Fibroblast of lung (primary cell): ENCODE measurements at regions not wholly inside any gene's neighbourhood (a gene's known extent, or its start where the extent isn't known, plus 50 kb on each side); places are given as distances from the start of the nearest gene placed in this dataset.

ENCODE experiments used
- DNase-seq, 2 donors: peaks; one replicate each; pipeline versions ENCODE4 v3.0.0 to v3.0.0-alpha.2; 2010; ENCODE audit warnings: low read depth in 2 of 2
- H2AFZ ChIP-seq: 2 replicates; pipeline ENCODE4 v1.5.1; 2012; ENCODE audit warnings: low read length, control low read depth, inconsistent platforms
- H3K27ac ChIP-seq: 2 replicates; pipeline ENCODE4 v1.5.1; 2011; ENCODE audit warnings: low read length, control low read depth; ENCODE audit not compliant: insufficient read depth
- H3K27me3 ChIP-seq: 2 replicates; pipeline ENCODE4 v1.5.1; 2011; ENCODE audit warnings: mild to moderate bottlenecking, low read length; ENCODE audit not compliant: control insufficient read depth, insufficient read depth
- H3K36me3 ChIP-seq: 2 replicates; pipeline ENCODE4 v1.5.1; 2011; ENCODE audit warnings: low read length; ENCODE audit not compliant: control insufficient read depth, insufficient read depth
- H3K4me1 ChIP-seq: 2 replicates; pipeline ENCODE4 v1.5.1; 2011; ENCODE audit warnings: low read length; ENCODE audit not compliant: control insufficient read depth, insufficient read depth; ENCODE audit errors: extremely low read depth
- H3K4me2 ChIP-seq: 2 replicates; pipeline ENCODE4 v1.5.1; 2011; ENCODE audit warnings: low read length, control low read depth; ENCODE audit not compliant: insufficient read depth; ENCODE audit errors: extremely low read depth
- H3K4me3 ChIP-seq, 4 experiments: fragments of 200-600 bp in 1 of 4; sonication (generic) in 1 of 4; replicated peaks in 1 of 4; 2 replicates each; pipeline ENCODE4 v1.5.1; 2011 to 2016; ENCODE audit warnings: low read length in 4 of 4, low read depth in 3 of 4, mild to moderate bottlenecking in 3 of 4, control low read depth in 2 of 4, inconsistent platforms in 1 of 4, mixed read lengths in 1 of 4; ENCODE audit not compliant: insufficient read depth in 1 of 4; ENCODE audit errors: control extremely low read depth in 1 of 4
- H3K79me2 ChIP-seq: 2 replicates; pipeline ENCODE4 v1.5.1; 2012; ENCODE audit warnings: mild to moderate bottlenecking, low read length, inconsistent platforms; ENCODE audit not compliant: control insufficient read depth, insufficient read depth
- H3K9ac ChIP-seq: 2 replicates; pipeline ENCODE4 v1.5.1; 2011; ENCODE audit warnings: mild to moderate bottlenecking, low read length, control low read depth; ENCODE audit not compliant: insufficient read depth
- H3K9me3 ChIP-seq: 2 replicates; pipeline ENCODE4 v1.5.1; 2012; ENCODE audit warnings: low read depth, low read length; ENCODE audit not compliant: control insufficient read depth, insufficient read depth
- H4K20me1 ChIP-seq: 2 replicates; pipeline ENCODE4 v1.5.1; 2011; ENCODE audit warnings: low read length; ENCODE audit not compliant: control insufficient read depth, insufficient read depth; ENCODE audit errors: extremely low read depth
- CTCF ChIP-seq, 2 donors: IDR thresholded peaks in 1 of 2; conservative IDR thresholded peaks in 1 of 2; 1 replicate in 1 of 2; 2 replicates in 1 of 2; pipeline ENCODE4 v1.5.1; 2011 to 2012; ENCODE audit warnings: low read length in 2 of 2, control low read depth in 1 of 2, inconsistent platforms in 1 of 2, low read depth in 1 of 2, mild to moderate bottlenecking in 1 of 2
- EZH2 ChIP-seq: IDR thresholded peaks from 2 replicates; pipeline ENCODE4 v1.5.1; 2012; ENCODE audit warnings: low read length, control low read depth, mild to moderate bottlenecking; ENCODE audit errors: missing control alignments

- Histone ChIP-seq H3K9me3 (no peaks in the 10 kb centered on the region), H3K4me3 (no peak overlapping the region), H4K20me1 (no peaks in the 10 kb centered on the region), H3K4me2 (no peak overlapping the region), H3K79me2 (no peaks in the 10 kb centered on the region), H3K4me1 (no peaks in the 10 kb centered on the region), H2AFZ (no peak overlapping the region), H3K27me3 (no peaks in the 10 kb centered on the region), H3K36me3 (no peaks in the 10 kb centered on the region), H3K27ac (no peak overlapping the region), H3K9ac (no peak overlapping the region)
- TF ChIP-seq EZH2, result no peak
- no peak for TF ChIP-seq CTCF (conservative IDR thresholded peaks at IDR 0.05 in 1 of 2, IDR thresholded peaks at IDR 0.05 in 1 of 2; ENCODE audit: low read depth in 1 of 2, low read length in 2 of 2)
- DNase-seq, result no peak
These were observed 281.7 kb upstream of the UBE2E3 start for GRCh38 chr2:180698668-180699067.

- Histone ChIP-seq H3K9me3 (no peaks in the 10 kb centered on the region), H3K27me3 (no peaks in the 10 kb centered on the region), H3K4me1 (no peaks in the 10 kb centered on the region), H3K79me2 (no peaks in the 10 kb centered on the region), H2AFZ (peak overlapping the region; percentile 44), H3K9ac (no peak overlapping the region), H4K20me1 (no peaks in the 10 kb centered on the region), H3K4me2 (peak overlapping the region; percentile 84), H3K36me3 (no peaks in the 10 kb centered on the region), H3K27ac (no peak overlapping the region), H3K4me3 (peak overlapping the region in 1 of 4 experiments; percentile 42)
- TF ChIP-seq CTCF (conservative IDR thresholded peaks at IDR 0.05 in 1 of 2, IDR thresholded peaks at IDR 0.05 in 1 of 2; ENCODE audit: low read depth in 1 of 2, low read length in 2 of 2), result no peak
- TF ChIP-seq EZH2, result no peak
- DNase-seq, result no peak
These were observed 284.6 kb upstream of the UBE2E3 start for GRCh38 chr2:180695586-180696401.

GRCh38 chr2:180694445-180695421 lies 285.7 kb upstream of the UBE2E3 start:
- H3K4me3 ChIP-seq, result peak overlapping the region; percentile 6 to 42 (median 16)
- H3K27ac ChIP-seq, result no peak overlapping the region
- H3K9ac ChIP-seq, result no peak overlapping the region
- peak overlapping the region; percentile 84 for H3K4me2 ChIP-seq
- H3K27me3 ChIP-seq, result no peaks in the 10 kb centered on the region
- H3K36me3 ChIP-seq, result no peaks in the 10 kb centered on the region
- H3K9me3 ChIP-seq, result no peaks in the 10 kb centered on the region
- TF ChIP-seq CTCF (conservative IDR thresholded peaks at IDR 0.05 in 1 of 2, IDR thresholded peaks at IDR 0.05 in 1 of 2; ENCODE audit: low read depth in 1 of 2, low read length in 2 of 2), result no peak
- no peak for TF ChIP-seq EZH2
- H4K20me1 ChIP-seq, result no peaks in the 10 kb centered on the region
- peak in 1 of 2 donors; percentile 31 for DNase-seq
- H2AFZ ChIP-seq, result peak overlapping the region; percentile 44
- no peaks in the 10 kb centered on the region for H3K79me2 ChIP-seq
- H3K4me1 ChIP-seq, result no peaks in the 10 kb centered on the region
